Heart right ventricle (tissue), 16 donors: ENCODE measurements at regions not wholly inside any gene's neighbourhood (a gene's known extent, or its start where the extent isn't known, plus 50 kb on each side); places are given as distances from the start of the nearest gene placed in this dataset.

Source experiments
- ATAC-seq, 8 donors: fragments of 200-7000 bp; cut with Tn5 transposase; one replicate each; pipeline ENCODE4 v1.9.1; 2020; ENCODE audit warnings: mild to moderate bottlenecking in 8 of 8, moderate library complexity in 8 of 8, moderate number of reproducible peaks in 1 of 8
- DNase-seq, 2 donors: peaks; one replicate each; pipeline ENCODE4 v3.0.0-alpha.2; 2020
- H3K27ac ChIP-seq, 10 donors: fragments of 200-600 bp; sonication (generic) in 2 of 10; one replicate each; pipeline versions ENCODE4 v1.5.0 to v1.8.0; 2020 to 2022; ENCODE audit warnings: mild to moderate bottlenecking in 3 of 10
- H3K27me3 ChIP-seq, 7 donors: fragments of 200-600 bp; one replicate each; pipeline ENCODE4 v1.8.0; 2021 to 2022; ENCODE audit warnings: mild to moderate bottlenecking in 2 of 7
- H3K36me3 ChIP-seq, 9 donors: fragments of 200-600 bp; sonication (generic) in 1 of 9; one replicate each; pipeline versions ENCODE4 v1.5.0 to v1.8.0; 2020 to 2022; ENCODE audit warnings: mild to moderate bottlenecking in 2 of 9
- H3K4me1 ChIP-seq, 9 donors: fragments of 200-600 bp; sonication (generic) in 1 of 9; one replicate each; pipeline versions ENCODE4 v1.5.0 to v1.8.0; 2020 to 2022; ENCODE audit warnings: mild to moderate bottlenecking in 4 of 9
- H3K4me3 ChIP-seq, 10 donors: fragments of 200-600 bp; sonication (generic) in 2 of 10; one replicate each; pipeline versions ENCODE4 v1.5.0 to v1.8.0; 2020 to 2022; ENCODE audit warnings: mild to moderate bottlenecking in 7 of 10, moderate library complexity in 2 of 10
- H3K9me3 ChIP-seq, 11 donors: fragments of 200-600 bp in 10 of 11; sonication (generic) in 2 of 11; one replicate each; pipeline versions ENCODE4 v1.5.0 to v1.8.0; 2013 to 2022; ENCODE audit warnings: mild to moderate bottlenecking in 2 of 11, control low read depth in 1 of 11, moderate library complexity in 1 of 11
- CTCF ChIP-seq, 9 donors: fragments of 200-600 bp; sonication (generic) in 2 of 9; IDR thresholded peaks; one replicate each; pipeline versions ENCODE4 v1.5.0 to v1.8.0; 2021 to 2022; ENCODE audit warnings: antibody characterized with exemption in 9 of 9, mild to moderate bottlenecking in 5 of 9, moderate library complexity in 1 of 9
- WGBS, 2 donors: extraction: QIAGEN DNeasy Blood & Tissue Kit; methylation state at CpG; one replicate each; pipeline ENCODE4 v1.1.7; 2013; ENCODE audit warnings: inconsistent platforms in 1 of 2; 5-methylcytosine and 5-hydroxymethylcytosine counted together
- intact Hi-C, 10 donors: fragments of 100-400 bp; cut with DNase I; formaldehyde crosslinking; loops; one replicate each; pipeline versions ENCODE4 v1.11.1 to v1.14.2; 2022
- donor health status: Arrhythmogenic right ventricular cardiomyopathy.
- donor health status: ischemic (EF 13 %, LVEDD 7.1; RV severe dilation, severe dysfunction).
- donor health status: healthy with polysubstance abuse.
- donor health status: DM: no; HTN: yes; CAD: no.
- donor health status: DM: no; HTN: no; CAD: no.
- donor health status: ischemic (EF 25% LVEDD 6.9; RV normal size, moderate dysfunction).
- donor health status: ischemic (EF 25% LVEDD 5.7; RV mildly dilated, moderate dysfunction).
- donor health status: healthy.
- donor health status: DM: yes; HTN: yes; CAD: no.
- donor health status: Ischemic cardiomyopathy.
- donor health status: ischemic (EF 35%, LVEDD 5.7; RV mildly dilated, moderate dysfunction).
- donor health status: nonischemic (EF 11% LVEDD 7.7; RV severe dilation, severe dysfunction).
- donor health status: DM: yes; HTN: yes; CAD: no.
- donor health status: PGD.
- donor health status: ischemic (EF 29% LVEDD 5.4; RV normal size, mild dysfunction).
- donor health status: nonischemic (EF 23%, LVEDD 6.1; RV moderate dilation, normal function).

GRCh38 chr11:11081288-11081687 is 223.4 kb upstream of the ZBED5 start:
- Histone ChIP-seq H3K9me3 (no peaks in the 10 kb centered on the region), H3K27me3 (no peaks in the 10 kb centered on the region), H3K36me3 (no peaks in the 10 kb centered on the region), H3K4me1 (peaks cover 0 to 6% (median 0%) of the 10 kb centered on the region in 9 donors), H3K4me3 (no peak overlapping the region), H3K27ac (no peak overlapping the region)
- ATAC-seq (no peak), DNase-seq (no peak)
- intact Hi-C loops = no loop called here
- no peak for TF ChIP-seq CTCF (IDR thresholded peaks at IDR 0.05)
- 64 to 68% methylated on average over 4 of the region's 4 CpGs for WGBS, 2 donors

- H3K36me3 ChIP-seq = no peaks in the 10 kb centered on the region
- no peak for TF ChIP-seq CTCF (IDR thresholded peaks at IDR 0.05)
- WGBS, 2 donors = 88 to 92% methylated on average over 4 of the region's 4 CpGs
- H3K27ac ChIP-seq = no peak overlapping the region
- no peaks in the 10 kb centered on the region for H3K27me3 ChIP-seq
- DNase-seq (no peak), ATAC-seq (no peak)
- no peaks in the 10 kb centered on the region for H3K9me3 ChIP-seq
- intact Hi-C loops = loop anchor here in 1 of 10 donors (10.0 kb wide), 1 partner anchor 146 kb away; no protein-coding TSS in a partner anchor
- no peak overlapping the region for H3K4me3 ChIP-seq
- peaks cover 0 to 6% (median 0%) of the 10 kb centered on the region in 9 donors for H3K4me1 ChIP-seq
Measured at GRCh38 chr11:11078344-11079086, 220.7 kb upstream of the ZBED5 start.

- no peak for TF ChIP-seq CTCF (IDR thresholded peaks at IDR 0.05)
- peaks cover 0 to 6% (median 0%) of the 10 kb centered on the region in 9 donors for H3K4me1 ChIP-seq
- DNase-seq = no peak
- no peak overlapping the region for H3K4me3 ChIP-seq
- H3K27me3 ChIP-seq = no peaks in the 10 kb centered on the region
- H3K27ac ChIP-seq = no peak overlapping the region
- no peaks in the 10 kb centered on the region for H3K36me3 ChIP-seq
- H3K9me3 ChIP-seq = no peaks in the 10 kb centered on the region
- intact Hi-C loops = loop anchor here in 1 of 10 donors (10.0 kb wide), 1 partner anchor 147 kb away; no protein-coding TSS in a partner anchor
- 54 to 57% methylated on average over 4 of the region's 4 CpGs for WGBS, 2 donors
- ATAC-seq = no peak
Measured at GRCh38 chr11:11077898-11078297, 220.0 kb upstream of the ZBED5 start.

- H3K27me3 ChIP-seq = no peaks in the 10 kb centered on the region
- TF ChIP-seq CTCF (IDR thresholded peaks at IDR 0.05) = no peak
- no peaks in the 10 kb centered on the region for H3K9me3 ChIP-seq
- no peak overlapping the region for H3K27ac ChIP-seq
- intact Hi-C loops = loop anchor here in 1 of 10 donors (10.0 kb wide), 1 partner anchor 148 kb away; no protein-coding TSS in a partner anchor
- peaks cover 0 to 6% (median 0%) of the 10 kb centered on the region in 9 donors for H3K4me1 ChIP-seq
- ATAC-seq = no peak
- H3K4me3 ChIP-seq = no peak overlapping the region
- no peaks in the 10 kb centered on the region for H3K36me3 ChIP-seq
- WGBS, 2 donors = 79 to 82% methylated on average over 6 of the region's 6 CpGs
- no peak for DNase-seq
Measured at GRCh38 chr11:11076879-11077278, 219.0 kb upstream of the ZBED5 start.
